ENCODE measurements at regions not wholly inside any gene's neighbourhood (a gene's known extent, or its start where the extent isn't known, plus 50 kb on each side); places are given as distances from the start of the nearest gene placed in this dataset.

GRCh38 chr6:135722679-135723078 lies 128.8 kb upstream of the PDE7B start:
- ChIA-PET POLR2A (no interaction called here), CTCF (ENCODE audit: low intra/inter-chr PET ratio, low total read pairs) (no interaction called here)
- in situ Hi-C loops (cut with HindIII; ENCODE audit: extremely low pct_ligation_motif_present, low pct_unique_long_range_greater_than_20kb) = no loop called here
- FAIRE-seq = no peak
- no peak overlapping the region for H3K27ac ChIP-seq (ENCODE audit: extremely low read length, insufficient read depth, low read length)
- H3K4me3 ChIP-seq (replicated peaks in 1 of 3; ENCODE audit: insufficient read depth in 1 of 3, low read depth in 2 of 3, low read length in 3 of 3) = no peak overlapping the region
- H3K79me2 ChIP-seq (ENCODE audit: insufficient read depth, low read length) = no peaks in the 10 kb centered on the region
- H2AFZ ChIP-seq (ENCODE audit: low read length) = no peak overlapping the region
- BruUV-seq (replicated peaks) = no TSS peak
- ATAC-seq = no peak
- H3K9ac ChIP-seq (ENCODE audit: insufficient read depth, low read depth, low read length) = no peak overlapping the region
- DNase-seq (ENCODE audit: low spot score) = peak; percentile 5
- H3K9me3 ChIP-seq (ENCODE audit: low read length) = peaks cover 47% of the 10 kb centered on the region; the same call in 1 of the 2 replicates
- intact Hi-C loops (cut with micrococcal nuclease; ENCODE audit: unreplicated experiment) = no loop called here
- no peaks in the 10 kb centered on the region for H3K27me3 ChIP-seq (ENCODE audit: control insufficient read depth in 1 of 2, insufficient read depth in 2 of 2, low read length in 2 of 2)
- H3K4me2 ChIP-seq (ENCODE audit: low read depth, low read length) = no peak overlapping the region
- H3K4me1 ChIP-seq (ENCODE audit: insufficient read depth, low read length) = no peaks in the 10 kb centered on the region
- no peaks in the 10 kb centered on the region for H3K36me3 ChIP-seq (replicated peaks in 1 of 2; ENCODE audit: control insufficient read depth in 1 of 2, insufficient read depth in 2 of 2, low read length in 2 of 2)
- WGBS (ENCODE audit: low lambda C conversion rate) = 3% methylated on average over 5 of the region's 5 CpGs
- H4K20me1 ChIP-seq (ENCODE audit: insufficient read depth, low read length) = no peaks in the 10 kb centered on the region
- TF ChIP-seq DMTF1 (CRISPR knock-in tag; IDR thresholded peaks at IDR 0.05) (no peak), CTCF (CRISPR knock-in tag; IDR thresholded peaks at IDR 0.05) (no peak), ZNF331 (CRISPR knock-in tag; IDR thresholded peaks at IDR 0.05) (no peak), CBX1 (IDR thresholded peaks at IDR 0.05; ENCODE audit: low read depth) (no peak), RFXAP (CRISPR knock-in tag; IDR thresholded peaks at IDR 0.05; ENCODE audit: borderline replicate concordance) (no peak), ZNF678 (CRISPR knock-in tag; IDR thresholded peaks at IDR 0.05) (no peak), THAP8 (CRISPR knock-in tag; IDR thresholded peaks at IDR 0.05; ENCODE audit: borderline replicate concordance) (no peak), YY1 (IDR thresholded peaks at IDR 0.05; ENCODE audit: insufficient read depth, insufficient replicate concordance, low read depth, low read length) (no peak), MAZ (IDR thresholded peaks at IDR 0.05; ENCODE audit: borderline replicate concordance, low read depth, low read length) (no peak), MAZ (CRISPR knock-in tag; IDR thresholded peaks at IDR 0.05; ENCODE audit: low read depth) (no peak), ZNF343 (CRISPR knock-in tag; IDR thresholded peaks at IDR 0.05) (no peak), TBX3 (IDR thresholded peaks at IDR 0.05; ENCODE audit: borderline replicate concordance) (no peak), KDM3A (CRISPR knock-in tag; IDR thresholded peaks at IDR 0.05; ENCODE audit: low read depth) (no peak), SIX1 (CRISPR knock-in tag; IDR thresholded peaks at IDR 0.05; ENCODE audit: borderline replicate concordance) (no peak), HNF1B (CRISPR knock-in tag; IDR thresholded peaks at IDR 0.05) (no peak), ZNF629 (CRISPR knock-in tag; conservative IDR thresholded peaks at IDR 0.05) (no peak), SKIL (CRISPR knock-in tag; IDR thresholded peaks at IDR 0.05; ENCODE audit: borderline replicate concordance) (no peak), ZNF282 (IDR thresholded peaks at IDR 0.05; ENCODE audit: partially characterized antibody) (no peak)

Data from HepG2 (cell line).